ENCODE measurements at regions not wholly inside any gene's neighbourhood (a gene's known extent, or its start where the extent isn't known, plus 50 kb on each side); places are given as distances from the start of the nearest gene placed in this dataset.

DNA sequence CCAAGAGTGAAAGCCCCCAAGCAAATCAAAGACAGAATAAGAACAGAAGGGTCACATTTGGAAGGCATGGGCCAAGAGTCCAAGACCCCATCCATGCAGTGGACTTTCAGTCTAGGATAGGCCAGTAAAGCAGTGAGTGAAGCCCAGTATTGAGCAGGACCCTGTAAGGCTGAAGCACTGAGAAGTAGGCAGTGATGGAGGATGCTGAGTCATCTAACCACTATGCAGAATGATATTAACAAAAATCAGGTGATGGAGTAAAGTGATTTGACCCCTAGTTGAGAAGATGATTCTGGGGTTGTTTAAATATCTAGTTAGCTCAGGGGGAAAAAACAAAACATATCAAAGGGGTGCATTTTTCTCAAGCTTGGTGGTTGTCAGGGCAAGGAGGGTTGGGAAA lies 308.7 kb upstream of the PLXNA2 start:
- no peaks in the 10 kb centered on the region for H3K36me3 ChIP-seq (ENCODE audit: control insufficient read depth, low read depth, low read length)
- H3K9ac ChIP-seq (ENCODE audit: low read length) = no peak overlapping the region

GRCh38 chr1:208556461-208556860 lies 312.3 kb upstream of the PLXNA2 start:
- no peak overlapping the region for H3K4me3 ChIP-seq (ENCODE audit: low read length)
- no peaks in the 10 kb centered on the region for H3K4me1 ChIP-seq (ENCODE audit: control insufficient read depth, low read depth, low read length)
- no peaks in the 10 kb centered on the region for H3K27me3 ChIP-seq (ENCODE audit: control insufficient read depth, insufficient read depth, low read length)
- no peaks in the 10 kb centered on the region for H3K9me3 ChIP-seq (ENCODE audit: control insufficient read depth, low read depth, low read length)
- H3K36me3 ChIP-seq (ENCODE audit: control insufficient read depth, low read depth, low read length) = no peaks in the 10 kb centered on the region
- H3K9ac ChIP-seq (ENCODE audit: low read length) = no peak overlapping the region
- no peak overlapping the region for H3K27ac ChIP-seq (ENCODE audit: low read length)

More for the DNA sequence above, 308.7 kb upstream of the PLXNA2 start:
- no peaks in the 10 kb centered on the region for H3K9me3 ChIP-seq (ENCODE audit: control insufficient read depth, low read depth, low read length)
- H3K27me3 ChIP-seq (ENCODE audit: control insufficient read depth, insufficient read depth, low read length) = no peaks in the 10 kb centered on the region
- H3K4me3 ChIP-seq (ENCODE audit: low read length) = no peak overlapping the region
- no peaks in the 10 kb centered on the region for H3K4me1 ChIP-seq (ENCODE audit: control insufficient read depth, low read depth, low read length)
- no peak overlapping the region for H3K27ac ChIP-seq (ENCODE audit: low read length)

DNA sequence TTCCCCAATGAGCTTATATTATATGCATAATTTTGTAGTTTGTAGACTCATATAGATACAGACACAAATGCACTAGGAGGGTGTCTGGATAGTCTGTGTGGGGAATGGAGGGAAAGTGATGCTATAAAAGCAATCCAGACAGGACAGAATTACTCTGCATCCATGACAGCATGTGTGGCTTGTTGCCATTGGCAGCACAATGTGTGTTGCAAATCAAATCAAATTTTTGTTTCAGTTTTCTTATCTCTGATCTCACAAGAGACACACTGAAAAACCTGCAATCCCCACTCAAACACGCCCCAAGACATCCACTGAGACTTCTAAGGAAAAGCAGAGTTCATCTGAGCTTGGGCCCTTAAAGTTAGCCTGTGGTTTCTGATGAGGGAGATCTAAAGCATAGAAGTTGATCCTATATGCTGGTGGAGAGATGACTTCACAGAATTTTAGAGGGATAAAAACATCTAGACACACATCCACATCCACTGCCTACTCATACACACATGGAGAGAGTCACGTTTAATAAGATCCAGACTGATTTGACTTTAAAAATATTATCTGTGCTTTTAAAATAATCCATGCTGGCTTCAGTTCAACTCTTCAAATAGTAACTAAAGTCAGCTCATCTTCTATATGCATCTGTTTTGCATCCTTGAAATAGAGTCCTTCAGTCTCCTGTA lies 313.0 kb upstream of the PLXNA2 start:
- Histone ChIP-seq H3K9ac (ENCODE audit: low read length) (no peak overlapping the region), H3K36me3 (ENCODE audit: control insufficient read depth, low read depth, low read length) (no peaks in the 10 kb centered on the region), H3K27me3 (ENCODE audit: control insufficient read depth, insufficient read depth, low read length) (no peaks in the 10 kb centered on the region), H3K27ac (ENCODE audit: low read length) (no peak overlapping the region), H3K4me3 (ENCODE audit: low read length) (no peak overlapping the region), H3K9me3 (ENCODE audit: control insufficient read depth, low read depth, low read length) (no peaks in the 10 kb centered on the region), H3K4me1 (ENCODE audit: control insufficient read depth, low read depth, low read length) (no peaks in the 10 kb centered on the region)

DNA sequence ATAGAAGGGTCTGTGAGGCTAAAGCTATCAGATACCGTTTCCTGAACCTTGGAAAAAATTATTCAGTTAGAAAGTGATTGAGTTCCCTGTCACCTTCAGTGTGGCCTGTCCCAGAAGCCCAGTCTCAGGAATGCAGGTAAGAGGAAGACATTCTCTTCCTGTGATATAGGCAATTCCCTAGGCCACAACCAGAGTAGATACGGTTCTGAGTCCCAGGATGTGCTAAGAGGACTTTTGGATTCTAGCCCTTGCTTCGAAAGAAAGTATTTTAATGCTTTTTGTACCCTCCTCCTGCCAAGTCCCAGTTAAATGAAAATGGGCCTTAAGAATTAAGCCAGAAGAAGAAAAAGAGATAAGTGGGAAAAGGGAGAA lies 313.5 kb upstream of the PLXNA2 start:
- no peak overlapping the region for H3K4me3 ChIP-seq (ENCODE audit: low read length)
- H3K36me3 ChIP-seq (ENCODE audit: control insufficient read depth, low read depth, low read length) = no peaks in the 10 kb centered on the region
- no peak overlapping the region for H3K9ac ChIP-seq (ENCODE audit: low read length)
- H3K27me3 ChIP-seq (ENCODE audit: control insufficient read depth, insufficient read depth, low read length) = no peaks in the 10 kb centered on the region
- H3K4me1 ChIP-seq (ENCODE audit: control insufficient read depth, low read depth, low read length) = no peaks in the 10 kb centered on the region
- no peaks in the 10 kb centered on the region for H3K9me3 ChIP-seq (ENCODE audit: control insufficient read depth, low read depth, low read length)
- H3K27ac ChIP-seq (ENCODE audit: low read length) = no peak overlapping the region

- Histone ChIP-seq H3K36me3 (ENCODE audit: control insufficient read depth, low read depth, low read length) (no peaks in the 10 kb centered on the region), H3K27me3 (ENCODE audit: control insufficient read depth, insufficient read depth, low read length) (no peaks in the 10 kb centered on the region), H3K27ac (ENCODE audit: low read length) (no peak overlapping the region), H3K9me3 (ENCODE audit: control insufficient read depth, low read depth, low read length) (no peaks in the 10 kb centered on the region), H3K4me3 (ENCODE audit: low read length) (no peak overlapping the region), H3K4me1 (ENCODE audit: control insufficient read depth, low read depth, low read length) (no peaks in the 10 kb centered on the region), H3K9ac (ENCODE audit: low read length) (no peak overlapping the region)
Observed at GRCh38 chr1:208559597-208560329, 315.6 kb upstream of the PLXNA2 start.

DNA sequence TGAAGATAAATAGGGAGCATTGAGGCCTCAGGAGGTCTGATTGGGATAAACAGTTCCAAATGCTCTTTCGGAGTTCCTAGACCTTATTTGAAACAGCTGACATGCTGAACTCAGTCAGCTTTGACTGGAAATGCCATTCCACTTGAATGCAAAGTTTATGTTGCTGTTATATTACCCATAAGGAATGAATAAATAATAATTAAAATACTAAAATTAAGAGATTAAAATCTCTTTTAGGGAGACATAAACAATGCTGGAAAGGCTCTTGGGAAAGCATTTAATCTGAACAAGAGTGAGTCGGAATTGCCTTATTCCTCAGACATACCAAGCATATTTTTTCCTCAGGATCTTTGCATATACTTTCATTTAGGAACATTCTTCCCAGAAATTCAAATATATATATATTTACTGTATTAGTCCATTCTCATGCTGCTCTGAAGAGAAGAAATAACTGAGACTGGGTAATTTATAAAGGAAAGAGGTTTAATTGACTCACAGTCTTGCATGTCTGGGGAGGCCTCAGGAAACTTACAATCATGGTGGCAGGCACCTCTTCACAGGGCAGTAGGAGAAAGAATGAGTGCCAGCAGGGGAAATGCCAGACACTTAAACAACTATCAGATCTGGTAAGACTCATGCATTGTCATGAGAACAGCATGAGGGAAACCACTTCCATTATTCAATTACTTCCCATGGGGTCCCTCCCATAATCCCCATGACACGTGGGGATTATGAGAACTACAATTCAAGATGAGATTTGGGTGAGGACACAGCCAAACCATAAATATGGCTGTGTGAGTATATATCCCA lies 318.2 kb upstream of the PLXNA2 start:
- H3K4me3 ChIP-seq (ENCODE audit: low read length) = no peak overlapping the region
- H3K9ac ChIP-seq (ENCODE audit: low read length) = no peak overlapping the region
- H3K36me3 ChIP-seq (ENCODE audit: control insufficient read depth, low read depth, low read length) = no peaks in the 10 kb centered on the region
- no peaks in the 10 kb centered on the region for H3K27me3 ChIP-seq (ENCODE audit: control insufficient read depth, insufficient read depth, low read length)
- H3K9me3 ChIP-seq (ENCODE audit: control insufficient read depth, low read depth, low read length) = no peaks in the 10 kb centered on the region
- H3K4me1 ChIP-seq (ENCODE audit: control insufficient read depth, low read depth, low read length) = no peaks in the 10 kb centered on the region
- H3K27ac ChIP-seq (ENCODE audit: low read length) = no peak overlapping the region

GRCh38 chr1:208564466-208564865 lies 320.3 kb upstream of the PLXNA2 start:
- H3K9me3 ChIP-seq (ENCODE audit: control insufficient read depth, low read depth, low read length) = no peaks in the 10 kb centered on the region
- no peak overlapping the region for H3K9ac ChIP-seq (ENCODE audit: low read length)
- H3K36me3 ChIP-seq (ENCODE audit: control insufficient read depth, low read depth, low read length) = no peaks in the 10 kb centered on the region
- H3K4me3 ChIP-seq (ENCODE audit: low read length) = no peak overlapping the region
- H3K4me1 ChIP-seq (ENCODE audit: control insufficient read depth, low read depth, low read length) = no peaks in the 10 kb centered on the region
- H3K27me3 ChIP-seq (ENCODE audit: control insufficient read depth, insufficient read depth, low read length) = no peaks in the 10 kb centered on the region
- H3K27ac ChIP-seq (ENCODE audit: low read length) = no peak overlapping the region

GRCh38 chr1:208565756-208566440 lies 321.7 kb upstream of the PLXNA2 start:
- Histone ChIP-seq H3K9me3 (ENCODE audit: control insufficient read depth, low read depth, low read length) (no peaks in the 10 kb centered on the region), H3K27me3 (ENCODE audit: control insufficient read depth, insufficient read depth, low read length) (no peaks in the 10 kb centered on the region), H3K27ac (ENCODE audit: low read length) (no peak overlapping the region), H3K9ac (ENCODE audit: low read length) (no peak overlapping the region), H3K36me3 (ENCODE audit: control insufficient read depth, low read depth, low read length) (no peaks in the 10 kb centered on the region), H3K4me3 (ENCODE audit: low read length) (no peak overlapping the region), H3K4me1 (ENCODE audit: control insufficient read depth, low read depth, low read length) (no peaks in the 10 kb centered on the region)

DNA sequence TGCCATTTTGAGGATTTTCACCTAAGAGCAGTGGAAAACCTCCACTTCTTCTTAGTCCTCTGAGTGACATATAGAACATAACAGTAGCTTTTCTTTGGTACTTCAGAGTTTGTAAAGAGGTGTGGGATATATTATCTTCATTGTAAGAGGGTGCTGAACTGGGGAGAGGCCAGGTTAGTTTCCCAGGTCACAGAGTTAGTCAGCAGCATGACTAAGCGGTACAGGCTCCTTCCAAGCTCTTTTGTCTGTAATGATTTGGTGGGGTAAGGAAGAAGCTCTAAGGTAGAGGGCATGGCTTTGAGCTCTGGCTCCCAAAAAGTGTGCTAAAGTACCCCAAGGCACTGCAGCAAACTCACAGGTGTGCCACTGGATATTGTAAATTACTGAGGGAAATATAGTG lies 325.0 kb upstream of the PLXNA2 start:
- Histone ChIP-seq H3K4me3 (ENCODE audit: low read length) (no peak overlapping the region), H3K4me1 (ENCODE audit: control insufficient read depth, low read depth, low read length) (no peaks in the 10 kb centered on the region), H3K9ac (ENCODE audit: low read length) (no peak overlapping the region), H3K9me3 (ENCODE audit: control insufficient read depth, low read depth, low read length) (no peaks in the 10 kb centered on the region), H3K27ac (ENCODE audit: low read length) (no peak overlapping the region), H3K36me3 (ENCODE audit: control insufficient read depth, low read depth, low read length) (no peaks in the 10 kb centered on the region), H3K27me3 (ENCODE audit: control insufficient read depth, insufficient read depth, low read length) (no peaks in the 10 kb centered on the region)

DNA sequence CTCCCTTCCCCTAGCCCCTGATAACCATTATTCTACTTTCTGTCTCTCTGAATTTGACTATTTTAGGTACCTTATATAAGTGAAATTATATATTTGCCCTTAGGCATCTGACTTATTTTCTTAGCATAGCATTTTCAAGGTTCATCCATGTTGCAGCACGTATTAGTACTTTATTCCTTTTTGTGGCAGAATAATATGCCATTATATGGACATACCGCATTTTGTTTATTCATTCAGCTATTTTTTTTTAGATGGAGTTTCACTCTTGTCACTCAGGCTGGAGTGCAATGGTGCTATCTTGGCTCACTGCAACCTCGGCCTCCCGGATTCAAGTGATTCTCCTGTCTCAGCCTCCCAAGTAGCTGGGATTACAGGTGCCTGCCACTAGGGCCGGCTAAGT lies 326.2 kb upstream of the PLXNA2 start:
- H3K27me3 ChIP-seq (ENCODE audit: control insufficient read depth, insufficient read depth, low read length) = no peaks in the 10 kb centered on the region
- no peaks in the 10 kb centered on the region for H3K9me3 ChIP-seq (ENCODE audit: control insufficient read depth, low read depth, low read length)
- no peaks in the 10 kb centered on the region for H3K36me3 ChIP-seq (ENCODE audit: control insufficient read depth, low read depth, low read length)
- H3K9ac ChIP-seq (ENCODE audit: low read length) = no peak overlapping the region
- H3K27ac ChIP-seq (ENCODE audit: low read length) = no peak overlapping the region
- H3K4me1 ChIP-seq (ENCODE audit: control insufficient read depth, low read depth, low read length) = no peaks in the 10 kb centered on the region
- no peak overlapping the region for H3K4me3 ChIP-seq (ENCODE audit: low read length)

DNA sequence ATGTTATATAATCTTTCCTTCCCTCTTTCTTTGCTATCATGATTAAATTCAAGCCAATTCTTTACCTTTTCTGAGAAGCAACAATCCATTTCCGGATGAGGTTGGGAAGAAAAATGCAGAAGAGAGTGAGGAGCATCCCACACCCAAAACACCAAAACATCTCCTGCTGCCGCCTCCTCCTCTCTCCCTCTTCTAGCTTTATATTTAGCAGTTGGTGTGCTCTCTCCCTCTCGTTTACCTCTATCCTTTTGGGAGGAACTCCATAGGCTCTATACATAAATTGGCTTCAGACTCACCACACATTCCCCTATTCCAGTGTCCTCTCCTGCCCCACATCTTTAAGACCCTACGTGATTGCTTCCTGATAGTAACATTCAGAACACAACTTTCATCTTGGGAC lies 332.2 kb upstream of the PLXNA2 start:
- no peak overlapping the region for H3K27ac ChIP-seq (ENCODE audit: low read length)
- no peaks in the 10 kb centered on the region for H3K9me3 ChIP-seq (ENCODE audit: control insufficient read depth, low read depth, low read length)
- H3K4me3 ChIP-seq (ENCODE audit: low read length) = no peak overlapping the region
- no peaks in the 10 kb centered on the region for H3K4me1 ChIP-seq (ENCODE audit: control insufficient read depth, low read depth, low read length)
- no peak overlapping the region for H3K9ac ChIP-seq (ENCODE audit: low read length)
- no peaks in the 10 kb centered on the region for H3K27me3 ChIP-seq (ENCODE audit: control insufficient read depth, insufficient read depth, low read length)
- H3K36me3 ChIP-seq (ENCODE audit: control insufficient read depth, low read depth, low read length) = no peaks in the 10 kb centered on the region

Measured in iPS-18a (cell line).